ENCODE measurements at regions not wholly inside any gene's neighbourhood (a gene's known extent, or its start where the extent isn't known, plus 50 kb on each side); places are given as distances from the start of the nearest gene placed in this dataset.

DNA sequence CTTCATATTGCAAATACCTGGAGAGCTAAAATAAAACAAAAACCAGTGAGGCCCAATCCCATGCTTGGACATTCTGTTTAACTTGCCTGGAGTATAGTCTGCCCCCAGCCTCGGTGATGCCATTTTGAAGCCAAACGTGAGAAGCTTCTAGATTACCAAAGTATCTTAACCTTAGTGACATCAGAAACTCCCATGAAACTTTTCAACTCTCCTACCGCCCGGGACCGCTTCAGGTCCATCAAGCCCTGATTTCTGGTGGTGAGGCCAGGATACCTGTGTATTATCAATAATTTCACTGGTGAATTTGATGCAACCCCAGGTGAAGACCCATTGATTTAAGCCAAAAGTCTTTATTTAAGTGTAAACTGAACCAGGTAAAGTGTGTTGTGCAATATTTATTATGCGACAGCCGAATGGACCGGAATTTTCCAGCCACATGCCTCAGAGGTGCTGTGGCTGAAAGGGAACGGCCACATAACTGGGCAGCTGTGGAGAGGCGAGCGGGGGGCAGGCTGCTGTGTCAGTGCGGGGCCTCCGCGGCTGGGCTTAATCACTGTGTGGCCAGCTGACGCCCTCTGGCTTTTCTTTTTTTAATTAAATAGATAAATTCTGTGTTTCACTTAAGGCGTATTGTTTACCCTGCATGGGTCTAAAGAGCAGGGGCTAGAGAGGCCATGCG lies 385.5 kb upstream of the B3GAT1 start:
- no peak for DNase-seq

DNA sequence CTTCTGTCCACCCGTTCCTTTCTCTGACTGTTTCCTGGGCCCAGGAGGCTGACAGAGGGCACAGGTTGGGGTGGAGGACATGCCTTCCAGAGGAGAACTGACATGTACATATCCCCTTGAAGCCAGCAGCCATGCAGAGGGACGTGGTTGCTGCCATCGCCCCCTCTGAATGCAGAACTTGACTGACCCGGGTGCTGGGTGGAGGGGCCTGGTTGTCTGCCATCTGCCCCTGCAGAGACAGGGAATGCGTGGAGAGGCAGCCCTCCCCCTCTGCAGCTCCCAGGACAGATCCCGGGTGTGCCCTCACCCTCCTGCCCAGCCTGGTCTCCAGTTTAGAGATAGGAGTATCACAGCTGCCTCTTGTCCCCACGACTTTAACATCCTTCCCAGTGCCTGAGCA lies 383.0 kb upstream of the B3GAT1 start:
- DNase-seq, result no peak

DNA sequence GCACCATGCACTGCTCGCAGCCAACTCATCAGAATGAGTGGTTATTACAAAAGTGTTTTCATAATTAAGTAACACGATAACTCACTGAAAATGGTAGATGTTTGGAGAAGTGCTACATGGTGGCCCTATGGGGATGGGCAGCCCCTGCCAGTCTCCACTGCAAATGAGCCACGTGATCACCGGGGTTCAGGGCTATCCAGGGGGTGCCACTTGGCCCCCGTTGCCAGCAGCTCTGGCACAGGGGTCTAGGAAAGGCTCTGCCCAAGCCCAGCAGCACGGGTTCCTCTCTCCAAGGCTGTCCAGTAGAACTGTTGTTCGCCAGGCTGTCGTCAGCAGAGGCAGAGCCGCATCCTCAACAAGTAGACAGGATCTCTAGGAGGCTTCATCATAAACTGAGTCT lies 382.1 kb upstream of the B3GAT1 start:
- DNase-seq, result no peak

DNA sequence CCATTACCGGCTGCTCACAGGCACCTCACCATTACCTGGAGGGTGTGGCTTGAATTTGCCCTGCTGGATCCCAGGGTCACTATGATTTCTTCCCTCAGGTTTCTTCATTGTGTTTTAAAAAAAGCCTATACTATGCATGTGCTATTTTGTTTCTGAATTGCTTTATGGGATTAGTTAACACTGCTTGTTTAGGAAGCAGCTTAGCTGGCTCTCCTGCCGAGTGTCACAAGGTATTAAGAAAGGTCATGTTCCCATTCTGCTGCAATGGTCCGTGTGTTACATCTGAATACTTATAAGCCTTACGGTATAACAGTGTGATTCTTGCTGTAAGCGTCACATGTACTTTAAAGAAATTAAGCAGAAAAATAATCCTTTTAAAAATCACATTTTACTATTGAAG lies 380.6 kb upstream of the B3GAT1 start:
- no peak for DNase-seq

DNA sequence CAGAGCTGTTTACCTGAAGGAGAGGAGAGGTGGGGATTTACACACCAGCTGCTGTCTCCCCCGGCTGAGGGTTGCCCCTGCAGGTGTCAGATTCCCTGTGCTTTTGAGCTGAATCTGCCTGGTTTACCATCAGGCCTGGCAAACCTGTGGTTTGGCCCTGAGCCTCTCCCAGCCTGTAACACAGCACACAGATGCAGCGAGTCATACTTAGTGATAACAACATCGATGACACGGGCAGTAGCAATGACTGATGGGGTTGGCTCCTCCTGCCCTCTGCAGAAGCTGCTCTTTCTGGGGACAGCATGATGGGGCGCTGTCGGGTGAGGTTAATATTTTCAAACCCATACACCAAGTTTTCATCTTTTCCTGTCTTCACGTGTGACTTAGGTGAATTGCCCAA lies 380.0 kb upstream of the B3GAT1 start:
- DNase-seq, result no peak

DNA sequence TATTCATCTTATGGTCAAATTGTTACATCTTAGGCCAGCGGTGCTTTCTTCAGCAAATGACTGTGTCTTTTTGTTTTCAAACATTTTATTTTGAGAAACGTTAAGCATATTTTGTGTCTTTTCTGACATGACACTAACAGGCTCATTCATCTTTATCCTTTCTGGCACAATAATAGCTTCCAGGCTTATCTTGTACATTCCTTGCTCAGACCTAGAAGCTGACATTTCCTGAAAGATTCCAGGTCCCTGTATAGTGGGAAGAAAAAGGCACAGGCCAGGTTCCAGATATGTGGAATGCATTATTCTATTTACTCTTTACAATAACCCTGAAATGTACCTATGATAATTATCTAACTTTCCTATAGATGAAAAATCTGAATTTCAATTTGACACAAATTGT lies 379.1 kb upstream of the B3GAT1 start:
- DNase-seq, result no peak

DNA sequence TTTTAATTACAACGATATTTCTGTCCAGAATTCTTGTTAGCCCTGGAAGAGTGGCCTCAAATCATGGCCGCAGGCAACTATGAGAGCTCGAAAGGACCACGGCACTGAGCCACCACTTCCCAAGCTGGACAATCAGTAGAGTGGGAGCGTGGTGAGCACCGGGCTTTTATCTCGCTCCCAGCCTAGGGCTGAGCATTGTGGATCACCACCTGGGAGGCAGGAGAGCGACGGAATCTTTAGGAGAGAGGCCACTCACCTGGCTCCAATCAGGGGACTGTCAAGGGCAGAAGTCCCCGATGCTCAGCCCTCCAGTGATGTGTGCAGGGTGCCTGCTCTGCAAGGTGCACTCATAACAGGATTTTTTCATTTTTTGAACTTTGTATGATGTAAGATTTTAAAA lies 377.1 kb upstream of the B3GAT1 start:
- DNase-seq, result no peak

DNA sequence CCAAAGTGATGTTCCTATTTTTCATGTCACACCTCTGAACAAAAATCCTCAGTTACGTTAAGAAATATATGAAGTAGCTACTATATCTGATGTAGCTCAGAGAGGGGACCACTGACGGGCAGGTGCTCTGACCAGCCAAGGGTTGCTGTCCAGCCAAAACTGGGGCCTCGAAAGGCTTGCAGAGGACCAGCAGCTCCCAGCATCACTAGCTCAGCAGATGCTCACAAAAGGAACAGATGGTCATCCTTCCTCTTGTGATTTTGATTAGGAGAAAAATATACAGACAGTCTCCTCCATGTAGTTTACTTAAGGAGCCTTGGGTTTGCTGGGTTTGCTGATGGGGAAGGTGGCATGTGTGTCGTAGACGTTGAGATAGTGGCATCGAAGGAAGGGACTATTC lies 374.6 kb upstream of the B3GAT1 start:
- no peak for DNase-seq

DNA sequence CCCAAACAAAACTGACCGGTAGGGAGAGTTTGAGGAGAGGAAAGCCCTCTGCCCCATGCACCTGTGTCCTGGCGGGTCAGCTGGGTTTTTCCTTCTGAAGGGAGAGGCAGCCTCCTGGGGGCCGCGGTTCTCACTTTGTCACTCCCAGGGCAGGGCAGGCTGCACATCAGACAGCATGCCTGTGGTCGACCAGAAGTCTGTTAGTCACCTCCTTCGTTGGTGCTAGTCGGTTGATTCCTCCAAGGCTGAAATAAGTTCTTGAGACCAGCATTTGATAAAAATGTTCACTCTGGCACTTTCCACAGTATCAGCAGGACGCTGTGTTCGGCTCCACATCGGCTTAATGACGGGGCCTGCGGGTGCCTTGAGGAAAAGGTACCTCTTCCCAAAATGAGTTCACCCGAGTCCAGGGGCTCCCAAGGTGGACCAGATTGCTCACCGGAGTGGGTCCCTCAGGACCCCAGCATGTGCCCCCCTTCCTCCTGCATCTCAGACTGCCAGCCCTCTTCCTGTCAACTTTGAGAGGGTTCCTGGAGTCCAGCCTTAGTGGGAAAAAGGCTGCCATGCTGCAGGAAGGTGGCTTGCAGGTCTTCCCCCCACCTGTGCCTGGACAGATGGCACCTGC lies 373.7 kb upstream of the B3GAT1 start:
- DNase-seq, result no peak

DNA sequence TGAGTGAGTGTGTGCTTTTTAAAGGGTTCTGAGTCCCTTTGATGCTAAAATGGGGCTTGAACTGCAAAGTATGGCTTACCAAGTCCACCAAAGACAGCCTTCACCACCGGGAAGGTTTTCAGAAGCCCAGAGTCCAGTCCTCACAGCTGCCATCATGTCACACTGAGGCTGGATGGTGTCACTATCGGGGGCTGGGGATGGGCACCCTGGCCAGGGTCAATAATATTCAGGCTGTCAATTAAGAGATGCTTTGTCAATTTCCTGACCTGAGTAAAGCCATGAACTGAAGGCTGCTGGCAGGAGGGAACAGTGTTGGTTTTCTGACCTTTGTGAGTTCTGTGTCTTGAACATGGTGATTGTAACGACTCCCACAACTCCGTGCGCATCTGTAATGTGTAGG lies 373.0 kb upstream of the B3GAT1 start:
- DNase-seq, result no peak

DNA sequence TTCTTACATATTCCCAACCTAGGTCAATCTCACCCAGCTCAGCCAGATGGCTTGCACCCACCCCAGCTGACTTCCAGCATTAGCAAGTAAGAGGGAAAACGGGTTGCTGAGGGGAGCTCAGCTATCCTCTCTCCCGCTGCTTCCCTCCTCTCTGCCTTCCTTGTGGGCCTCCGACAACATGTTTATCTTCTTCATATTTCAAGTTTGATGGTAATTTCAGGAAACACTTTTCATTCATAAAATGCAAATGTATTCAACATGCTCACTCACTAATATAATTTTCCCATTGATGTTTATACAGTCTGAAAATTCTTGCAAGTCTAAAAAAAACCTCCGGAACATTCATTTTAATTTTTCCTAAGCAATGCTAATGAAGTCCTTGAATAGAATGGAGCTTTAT lies 372.5 kb upstream of the B3GAT1 start:
- DNase-seq, result no peak

DNA sequence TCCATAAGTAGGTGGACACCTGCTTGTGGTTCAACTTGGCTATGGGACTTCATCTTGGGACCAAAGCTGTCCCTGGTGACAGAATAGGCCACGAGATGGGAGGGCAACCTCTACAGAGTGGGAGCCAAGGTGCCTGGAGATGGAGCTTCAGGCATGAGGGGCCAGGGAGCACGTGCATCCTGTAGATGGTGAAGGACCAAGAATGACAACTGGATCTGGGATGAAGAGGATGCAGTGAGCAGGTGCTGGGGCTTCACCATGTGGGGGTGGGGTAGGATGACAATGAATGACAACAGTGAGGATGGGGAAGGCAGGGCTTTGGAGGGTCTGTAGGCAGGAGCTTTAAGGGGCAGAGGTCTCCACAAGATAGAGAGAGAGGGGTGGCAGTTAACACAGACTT lies 372.0 kb upstream of the B3GAT1 start:
- DNase-seq, result no peak

DNA sequence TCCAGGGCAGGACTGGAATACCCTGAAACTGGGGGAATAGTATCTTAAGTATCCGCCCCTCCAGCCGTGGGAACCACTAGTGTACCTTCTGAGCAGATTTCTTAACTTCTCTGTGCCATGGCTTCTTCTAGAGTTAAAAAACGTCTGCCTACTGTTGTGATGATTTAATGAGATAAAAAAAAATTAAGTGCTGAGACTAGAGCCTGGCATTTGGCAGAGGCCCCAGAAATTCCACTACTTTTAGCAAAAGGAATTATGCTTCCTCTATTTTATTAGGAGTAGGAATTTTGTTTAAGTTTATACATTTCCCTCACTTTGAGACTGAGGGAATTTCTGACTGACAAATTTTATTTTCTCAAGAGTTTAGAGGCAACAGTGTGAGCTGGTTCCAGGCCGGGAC lies 371.2 kb upstream of the B3GAT1 start:
- no peak for DNase-seq

DNA sequence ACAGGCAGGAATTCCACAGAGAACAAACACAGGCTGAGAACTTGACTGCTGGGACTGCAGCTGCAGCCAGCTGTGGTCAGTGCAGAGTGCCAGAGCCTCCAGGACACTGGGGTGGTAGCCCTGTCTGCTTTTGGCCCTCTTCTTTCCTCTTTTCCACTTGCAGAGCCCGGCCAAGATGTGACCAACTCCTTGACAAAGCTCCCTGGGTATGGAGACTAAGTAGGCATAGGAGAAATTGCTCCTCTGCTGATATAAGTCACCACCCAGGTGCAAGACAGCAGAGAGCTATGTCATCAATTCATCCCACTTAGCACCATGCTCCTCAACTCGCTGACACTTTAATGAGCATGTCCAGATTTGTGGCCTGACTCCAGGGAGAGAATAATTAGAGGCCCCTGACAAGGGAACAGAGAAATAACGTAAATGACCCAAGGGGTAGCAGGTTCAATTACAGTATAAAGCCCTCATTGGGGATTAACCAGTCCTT lies 369.4 kb upstream of the B3GAT1 start:
- no peak for DNase-seq

DNA sequence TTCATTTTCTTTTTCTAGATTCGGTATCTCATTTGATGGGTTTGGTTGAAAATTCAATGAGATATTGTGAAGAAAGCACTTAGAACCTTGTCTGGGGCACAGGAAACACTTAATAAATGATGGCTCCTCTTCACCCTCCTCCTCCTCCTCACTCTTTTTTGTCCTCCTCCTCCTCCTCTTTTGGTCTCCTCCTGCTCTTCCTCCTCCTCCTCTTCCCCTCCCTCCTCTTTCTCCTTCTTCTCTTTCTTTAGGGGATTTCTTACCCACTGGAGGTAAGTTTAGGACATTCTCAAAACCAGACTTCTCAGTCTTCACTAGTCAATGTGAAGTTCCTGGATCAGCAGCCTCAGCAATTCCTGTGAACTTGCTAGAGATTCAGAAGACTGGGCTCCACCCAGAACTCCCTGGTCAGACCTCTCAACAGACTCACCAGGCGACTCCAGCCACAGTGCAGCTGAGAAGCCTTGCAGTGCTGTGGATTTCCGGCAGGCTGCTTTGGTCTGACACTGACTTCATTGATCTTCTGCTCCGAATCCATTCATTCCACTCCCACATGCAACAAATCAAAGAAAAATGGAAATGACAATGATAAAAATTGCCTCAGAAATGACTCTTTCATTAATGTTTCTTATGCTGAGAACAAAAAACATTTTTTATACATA lies 368.6 kb upstream of the B3GAT1 start:
- no peak for DNase-seq

DNA sequence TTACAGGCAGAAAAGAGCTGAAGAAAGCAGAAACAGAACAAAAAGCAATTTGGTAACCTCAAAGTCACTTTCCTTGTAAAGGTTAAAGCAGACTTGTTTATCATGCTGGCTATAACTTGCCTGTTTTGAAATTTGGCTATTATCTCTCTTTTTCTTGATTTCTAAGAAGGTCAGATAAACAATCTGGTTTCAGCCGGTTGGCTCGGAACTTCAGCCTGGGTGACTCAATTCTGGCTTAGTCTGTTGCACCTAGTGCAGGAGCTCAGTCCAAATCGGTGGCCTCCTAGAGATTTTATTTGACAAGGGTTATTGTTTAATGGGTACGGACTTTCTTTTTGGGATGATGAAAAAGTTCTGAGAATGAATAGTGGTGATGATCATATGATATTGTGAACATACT lies 367.1 kb upstream of the B3GAT1 start:
- no peak for DNase-seq

DNA sequence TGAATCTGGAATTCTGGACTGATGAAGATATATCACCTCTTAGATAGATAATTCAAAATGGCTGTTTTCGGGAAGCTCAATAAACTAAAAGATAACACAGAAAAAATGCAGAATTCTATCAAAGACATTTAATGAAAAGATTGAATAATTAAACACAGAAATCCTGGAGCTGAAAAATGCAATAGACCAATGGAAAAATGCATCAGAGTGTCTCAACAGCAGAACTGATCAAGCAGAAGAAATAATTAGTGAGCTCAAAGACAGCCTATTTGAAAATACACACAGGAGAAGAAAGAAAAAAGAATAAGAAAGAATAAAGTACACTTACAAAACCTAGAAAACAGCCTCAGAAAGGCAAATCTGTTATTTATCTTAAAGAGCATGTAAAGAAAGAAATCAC lies 356.4 kb upstream of the B3GAT1 start:
- no peak for DNase-seq

DNA sequence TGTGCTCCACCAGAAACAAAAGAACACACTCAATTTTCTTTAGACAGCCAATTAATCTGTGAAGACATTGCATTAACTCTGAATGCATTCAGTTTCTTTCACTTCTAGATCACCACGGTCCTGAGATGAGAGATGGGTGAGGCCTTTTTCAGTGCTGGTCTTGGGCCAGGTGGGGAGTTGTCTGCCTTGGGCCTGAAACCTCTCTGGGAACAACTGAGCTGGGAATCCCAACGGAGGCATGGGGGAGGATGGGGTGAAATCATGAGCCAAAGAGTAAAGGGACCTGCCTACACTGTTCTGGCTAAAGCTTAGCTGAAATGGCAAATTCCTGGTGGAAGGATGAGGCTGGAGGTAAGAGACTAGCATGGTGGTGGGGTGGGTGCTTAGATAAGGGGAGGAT lies 353.5 kb upstream of the B3GAT1 start:
- no peak for DNase-seq

DNA sequence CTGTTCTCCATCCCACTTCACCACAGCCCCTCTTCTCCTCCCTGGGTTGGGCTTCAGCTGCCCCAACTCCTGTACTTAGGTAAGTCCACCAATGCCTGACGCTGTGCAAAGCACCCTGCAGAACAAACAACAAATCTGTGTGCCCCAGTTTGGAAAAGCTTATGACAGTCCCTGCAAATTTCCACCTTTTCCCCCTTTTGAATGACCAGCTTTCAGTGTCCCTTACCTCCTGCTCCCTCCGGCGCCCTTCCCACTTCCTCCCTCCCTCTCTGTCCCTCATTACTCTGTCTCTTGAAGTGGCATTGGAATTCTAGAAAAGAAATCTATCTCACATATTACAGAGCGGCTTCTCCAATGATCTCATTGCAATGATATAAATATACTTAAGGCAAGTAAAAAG lies 352.9 kb upstream of the B3GAT1 start:
- DNase-seq, result no peak

DNA sequence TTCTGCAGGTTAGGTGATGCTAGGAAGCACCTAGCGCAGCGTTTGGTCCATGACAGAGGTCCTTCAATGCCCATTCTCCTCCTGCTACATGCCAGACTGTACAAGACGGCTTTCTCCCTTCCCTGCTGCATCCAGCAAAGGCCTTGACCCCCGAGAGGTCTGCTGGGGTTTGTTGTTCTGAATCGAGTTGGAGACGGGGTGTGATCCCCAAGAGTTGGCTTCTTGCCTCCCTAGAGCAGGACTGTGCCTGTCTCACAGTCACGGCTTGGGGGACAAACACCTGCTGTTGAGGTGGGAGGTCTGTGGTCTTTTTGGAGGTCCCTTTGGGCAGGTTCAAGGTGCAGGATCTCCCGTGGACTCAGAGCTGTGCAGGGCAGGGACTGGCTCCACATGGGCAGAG lies 352.3 kb upstream of the B3GAT1 start:
- no peak for DNase-seq

DNA sequence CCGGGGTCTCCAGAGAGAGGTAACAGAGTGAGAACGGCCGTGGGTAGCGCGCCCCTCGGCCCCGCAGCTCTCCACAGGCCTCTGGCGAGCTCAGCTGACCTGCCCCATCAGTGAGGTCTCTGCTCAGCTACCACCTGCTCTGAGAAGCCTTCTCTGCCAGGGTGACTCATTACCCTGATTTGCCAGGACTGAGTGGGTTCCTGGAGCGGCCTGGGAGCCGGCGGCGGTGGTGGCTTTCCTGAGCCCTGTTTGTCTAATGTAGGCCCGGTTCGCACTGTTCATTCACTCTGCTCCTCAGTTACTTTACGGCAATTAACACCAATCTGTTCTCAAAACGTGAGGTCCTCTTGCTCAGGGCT lies 351.0 kb upstream of the B3GAT1 start:
- DNase-seq, result no peak

DNA sequence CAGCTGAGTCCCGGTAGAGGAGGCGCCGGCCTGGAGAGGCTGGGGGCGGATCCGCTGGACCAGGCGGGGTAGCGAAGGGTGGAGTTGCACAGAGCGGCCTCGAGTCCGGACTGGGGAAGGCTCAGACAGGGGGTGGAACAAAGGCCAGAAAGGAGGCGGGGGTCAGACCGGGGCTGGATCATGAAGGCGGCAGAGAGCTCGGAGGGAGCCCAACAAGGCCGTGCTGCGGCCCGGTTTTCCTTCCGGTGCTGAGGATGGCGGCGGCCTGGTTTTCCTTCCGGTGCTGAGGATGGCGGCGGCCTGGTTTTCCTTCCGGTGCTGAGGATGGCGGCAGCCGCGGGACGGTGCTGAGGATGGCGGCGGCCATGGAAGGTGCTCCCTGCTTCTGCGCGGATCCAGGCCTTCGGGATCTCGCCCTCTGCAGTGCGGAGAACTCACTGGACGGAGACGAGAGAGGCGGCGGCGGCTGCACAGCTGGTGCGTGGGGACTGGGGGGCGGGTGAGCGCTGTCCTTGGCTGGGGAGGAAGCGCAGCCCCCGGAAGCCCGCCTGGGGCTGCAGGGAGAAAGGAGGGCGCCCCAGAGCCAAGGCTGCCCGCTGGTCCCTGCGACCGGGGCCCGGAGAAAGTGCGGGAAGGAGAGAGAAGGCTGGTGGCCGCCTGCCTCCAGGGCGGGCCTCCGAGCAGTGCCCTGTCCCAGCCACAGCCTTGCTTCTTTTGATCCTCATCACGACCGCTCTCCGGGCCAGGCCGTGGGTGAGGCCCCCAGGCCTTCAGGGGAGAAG lies 350.4 kb upstream of the B3GAT1 start:
- no peak for DNase-seq

DNA sequence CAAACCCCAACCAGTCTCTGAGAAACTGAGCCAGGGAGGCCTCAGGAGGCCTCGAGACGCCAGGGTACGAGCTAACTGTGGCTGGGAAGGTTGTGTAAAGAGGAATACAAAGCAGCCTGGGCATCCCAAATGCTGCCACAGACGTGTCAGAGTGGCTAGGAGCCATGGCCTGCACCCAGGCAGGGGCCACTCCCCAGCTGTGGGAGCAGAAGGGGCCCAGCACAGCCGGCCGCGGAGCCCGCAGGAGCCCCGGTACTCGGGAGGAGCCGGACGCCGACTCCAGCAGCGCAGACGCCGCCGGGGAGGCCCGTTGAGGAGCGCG lies 349.8 kb upstream of the B3GAT1 start:
- no peak for DNase-seq

DNA sequence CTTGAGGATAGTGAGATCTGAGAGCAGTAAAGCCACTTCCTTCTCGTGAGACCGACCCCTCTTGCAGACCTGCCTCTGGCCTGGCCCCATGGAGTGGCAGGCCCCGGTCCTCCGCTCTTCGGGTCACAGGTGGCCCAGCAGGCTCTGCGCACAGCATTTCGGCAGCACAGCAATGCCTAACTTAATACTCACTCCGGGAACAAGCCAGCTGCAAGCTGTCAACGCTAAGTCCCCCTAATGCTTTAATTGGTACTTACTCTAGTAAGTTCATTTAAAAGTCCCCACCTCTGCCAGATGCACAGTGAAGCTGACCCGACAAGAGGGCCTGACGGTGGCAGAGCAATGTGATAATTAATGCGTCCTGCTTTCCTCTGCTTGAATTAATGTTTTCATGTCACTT lies 349.3 kb upstream of the B3GAT1 start:
- no peak for DNase-seq

Data from suppressor macrophage (primary cell).